GM19452 (cell line): ENCODE measurements at regions not wholly inside any gene's neighbourhood (a gene's known extent, or its start where the extent isn't known, plus 50 kb on each side); places are given as distances from the start of the nearest gene placed in this dataset.

Experiments used
- ATAC-seq: cut with Tn5 transposase; IDR thresholded peaks from one replicate; pipeline ENCODE4 v1.9.1; 2021; ENCODE audit not compliant: unreplicated experiment

GRCh38 chr9:38164659-38165221 lies 95.7 kb upstream of the SHB start:
- ATAC-seq, result no peak

GRCh38 chr9:38163518-38163917 lies 94.5 kb upstream of the SHB start:
- no peak for ATAC-seq

- no peak for ATAC-seq
Observed at GRCh38 chr9:38162332-38163211, 93.5 kb upstream of the SHB start.

GRCh38 chr9:38160613-38161215 lies 91.7 kb upstream of the SHB start:
- ATAC-seq, result no peak

GRCh38 chr9:38159599-38159998 lies 90.6 kb upstream of the SHB start:
- no peak for ATAC-seq

GRCh38 chr9:38158628-38159027 lies 89.6 kb upstream of the SHB start:
- no peak for ATAC-seq

- ATAC-seq, result no peak
Observed at GRCh38 chr9:38157711-38158110, 88.7 kb upstream of the SHB start.

- ATAC-seq, result no peak
Observed at GRCh38 chr9:38154501-38155421, 85.7 kb upstream of the SHB start.

- ATAC-seq, result no peak
Observed at GRCh38 chr9:38153910-38154291, 84.9 kb upstream of the SHB start.

GRCh38 chr9:38153152-38153909 lies 84.3 kb upstream of the SHB start:
- no peak for ATAC-seq

GRCh38 chr9:38149647-38150046 lies 80.6 kb upstream of the SHB start:
- no peak for ATAC-seq

GRCh38 chr9:38146844-38147243 lies 77.8 kb upstream of the SHB start:
- ATAC-seq, result no peak

- no peak for ATAC-seq
Observed at GRCh38 chr9:38145526-38146053, 76.6 kb upstream of the SHB start.

GRCh38 chr9:38144421-38144820 lies 75.4 kb upstream of the SHB start:
- no peak for ATAC-seq

GRCh38 chr9:38141746-38142591 lies 72.9 kb upstream of the SHB start:
- no peak for ATAC-seq

- no peak for ATAC-seq
Observed at GRCh38 chr9:38138276-38138675, 69.2 kb upstream of the SHB start.

GRCh38 chr9:38137342-38137741 lies 68.3 kb upstream of the SHB start:
- no peak for ATAC-seq

GRCh38 chr9:38136386-38136785 lies 67.4 kb upstream of the SHB start:
- no peak for ATAC-seq

GRCh38 chr9:38134611-38135237 lies 65.7 kb upstream of the SHB start:
- no peak for ATAC-seq
